Thyroid gland (tissue), 4 donors: ENCODE measurements at regions not wholly inside any gene's neighbourhood (a gene's known extent, or its start where the extent isn't known, plus 50 kb on each side); places are given as distances from the start of the nearest gene placed in this dataset.

Source experiments
- CTCF ChIP-seq, 6 experiments: fragments of 200-600 bp in 3 of 6; fragments of 450-650 bp in 3 of 6; sonication (generic) in 3 of 6; IDR thresholded peaks; one replicate each; pipeline ENCODE4 v1.5.1; 2016 to 2019; ENCODE audit warnings: antibody characterized with exemption in 6 of 6, mild to moderate bottlenecking in 2 of 6, inconsistent platforms in 1 of 6, moderate library complexity in 1 of 6
- POLR2A ChIP-seq, 2 donors: fragments of 450-650 bp; IDR thresholded peaks; one replicate each; pipeline ENCODE4 v1.6.1; 2017; ENCODE audit warnings: antibody characterized with exemption in 2 of 2, mild to moderate bottlenecking in 2 of 2, moderate library complexity in 1 of 2

DNA sequence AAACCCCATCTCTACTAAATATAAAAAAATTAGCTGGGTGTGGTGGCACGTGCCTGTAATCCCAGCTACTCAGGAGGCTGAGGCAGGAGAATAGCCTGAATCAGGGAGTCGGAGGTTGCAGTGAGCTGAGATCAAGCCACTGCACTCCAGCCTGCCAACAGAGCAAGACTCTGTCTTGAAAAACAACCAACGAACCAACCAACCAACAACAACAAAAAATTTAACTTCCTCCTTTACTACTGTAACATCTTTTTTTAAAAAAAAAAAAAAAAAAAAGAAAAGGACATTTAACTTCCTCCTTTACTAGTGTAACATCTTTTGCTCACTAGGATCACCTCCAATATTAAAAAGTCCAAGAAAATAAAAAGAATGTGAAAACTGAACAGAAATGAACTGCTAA, 92.3 kb upstream of the TMEM168 start:
- TF ChIP-seq POLR2A (IDR thresholded peaks at IDR 0.05) (no peak), CTCF (IDR thresholded peaks at IDR 0.05) (no peak)
